ENCODE measurements at regions not wholly inside any gene's neighbourhood (a gene's known extent, or its start where the extent isn't known, plus 50 kb on each side); places are given as distances from the start of the nearest gene placed in this dataset.

DNA sequence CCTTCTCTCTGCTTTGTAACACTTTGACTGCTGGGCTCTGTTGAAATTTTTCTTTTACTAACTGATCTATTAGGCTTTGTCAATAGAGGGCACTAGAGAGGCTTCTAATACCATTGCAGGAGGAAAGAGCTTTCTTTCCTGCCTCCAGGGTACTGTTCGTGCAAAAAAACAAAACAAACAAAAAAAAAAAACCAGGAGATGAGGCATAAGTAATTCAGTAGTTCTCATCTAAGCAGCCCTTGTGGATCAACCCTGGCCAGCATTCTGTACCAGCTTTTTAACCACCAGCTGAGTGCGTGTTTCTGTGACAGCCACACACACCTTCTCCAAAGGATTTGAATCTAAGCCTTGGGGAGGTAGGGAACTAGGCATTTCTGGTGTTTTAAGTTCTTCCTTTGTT is 1707.6 kb upstream of the SLC10A2 start:
- H3K9ac ChIP-seq (ENCODE audit: low read length): no peak overlapping the region
- H2AFZ ChIP-seq (ENCODE audit: low read length): no peak overlapping the region
- TF ChIP-seq CTCF (conservative IDR thresholded peaks at IDR 0.05; ENCODE audit: low read depth, low read length) (peak; percentile 66), EZH2 (IDR thresholded peaks at IDR 0.05; ENCODE audit: low read length, unreplicated experiment) (no peak), EZH2phosphoT487 (IDR thresholded peaks at IDR 0.05; ENCODE audit: borderline replicate concordance, low read length) (no peak)
- no peaks in the 10 kb centered on the region for H3K27me3 ChIP-seq (ENCODE audit: low read length)
- CTCF ChIA-PET: interaction anchor here (0.5 to 1.1 kb wide), 7 partner anchors 42 to 1763 kb away, joined by 4 to 9 read pairs (median 5); no protein-coding TSS in a partner anchor
- no peaks in the 10 kb centered on the region for H3F3A ChIP-seq (ENCODE audit: low read length, unreplicated experiment)
- no peaks in the 10 kb centered on the region for H4K20me1 ChIP-seq (ENCODE audit: low read length)
- intact Hi-C loops (cut with micrococcal nuclease): loop anchor here (2.0 to 10.0 kb wide), 3 partner anchors 203 to 889 kb away; no protein-coding TSS in a partner anchor
- H3K4me1 ChIP-seq (ENCODE audit: insufficient read depth, low read length): 0 out of 2 replicates have a peak, but pooled peaks cover 2% of the 10 kb centered on the region
- no peak overlapping the region for H3K4me3 ChIP-seq (ENCODE audit: low read length)
- DNase-seq (peak; percentile 71), ATAC-seq (peak; percentile 70)
- H3K36me3 ChIP-seq (ENCODE audit: low read depth, low read length): no peaks in the 10 kb centered on the region
- no peaks in the 10 kb centered on the region for H3K9me3 ChIP-seq (ENCODE audit: low read length)
- no peaks in the 10 kb centered on the region for H3K79me2 ChIP-seq (ENCODE audit: low read length)
- POLR2A ChIA-PET (ENCODE audit: unreplicated experiment): interaction anchor here (0.6 to 0.7 kb wide), 4 partner anchors 17 to 1373 kb away, joined by 3 to 9 read pairs (median 4); no protein-coding TSS in a partner anchor
- H3K27ac ChIP-seq (ENCODE audit: low read length): no peak overlapping the region
- BruUV-seq (replicated peaks): no TSS peak
- H3K4me2 ChIP-seq (ENCODE audit: low read length): no peak overlapping the region
- H3K9me2 ChIP-seq (replicated peaks; ENCODE audit: low read length): no peaks in the 10 kb centered on the region

GRCh38 chr13:104769545-104769944 is 1703.3 kb upstream of the SLC10A2 start:
- Histone ChIP-seq H3K9ac (ENCODE audit: low read length) (no peak overlapping the region), H3K9me3 (ENCODE audit: low read length) (no peaks in the 10 kb centered on the region), H3K36me3 (ENCODE audit: low read depth, low read length) (no peaks in the 10 kb centered on the region), H3K79me2 (ENCODE audit: low read length) (no peaks in the 10 kb centered on the region), H3F3A (ENCODE audit: low read length, unreplicated experiment) (no peaks in the 10 kb centered on the region), H4K20me1 (ENCODE audit: low read length) (no peaks in the 10 kb centered on the region), H3K9me2 (replicated peaks; ENCODE audit: low read length) (no peaks in the 10 kb centered on the region), H3K4me3 (ENCODE audit: low read length) (no peak overlapping the region), H2AFZ (ENCODE audit: low read length) (no peak overlapping the region), H3K27ac (ENCODE audit: low read length) (no peak overlapping the region), H3K27me3 (ENCODE audit: low read length) (no peaks in the 10 kb centered on the region), H3K4me1 (ENCODE audit: insufficient read depth, low read length) (0 out of 2 replicates have a peak, but pooled peaks cover 2% of the 10 kb centered on the region), H3K4me2 (ENCODE audit: low read length) (no peak overlapping the region)
- TF ChIP-seq EZH2phosphoT487 (IDR thresholded peaks at IDR 0.05; ENCODE audit: borderline replicate concordance, low read length) (no peak), EZH2 (IDR thresholded peaks at IDR 0.05; ENCODE audit: low read length, unreplicated experiment) (no peak), CTCF (conservative IDR thresholded peaks at IDR 0.05; ENCODE audit: low read depth, low read length) (no peak)
- no TSS peak for BruUV-seq (replicated peaks)
- intact Hi-C loops (cut with micrococcal nuclease): no loop called here
- no peak for ATAC-seq
- DNase-seq: no peak
- ChIA-PET POLR2A (ENCODE audit: unreplicated experiment) (interaction anchor here (0.6 kb wide), 1 partner anchor 704 kb away, joined by 5 read pairs; no protein-coding TSS in a partner anchor), CTCF (no interaction called here)

DNA sequence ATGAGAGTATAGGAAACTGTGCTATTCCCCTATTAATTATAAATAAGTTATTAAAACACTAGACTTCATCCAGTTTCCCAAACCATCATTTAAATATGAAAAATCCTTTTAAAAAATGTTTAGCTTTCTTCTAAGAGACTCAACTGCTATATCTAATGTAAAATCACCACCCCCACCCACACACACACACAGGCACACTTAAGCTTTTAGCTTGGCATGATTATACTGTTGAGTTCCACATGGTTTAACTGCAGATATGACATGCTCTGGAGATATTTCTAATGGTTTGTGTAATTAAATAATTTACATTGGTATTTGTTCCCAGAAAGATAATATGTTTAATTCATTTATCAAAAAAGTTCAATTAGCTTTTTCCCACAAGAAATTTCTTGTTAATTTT is 1700.1 kb upstream of the SLC10A2 start:
- H3K4me1 ChIP-seq (ENCODE audit: insufficient read depth, low read length): no peaks in the 10 kb centered on the region
- H3F3A ChIP-seq (ENCODE audit: low read length, unreplicated experiment): no peaks in the 10 kb centered on the region
- no peaks in the 10 kb centered on the region for H3K79me2 ChIP-seq (ENCODE audit: low read length)
- H3K4me3 ChIP-seq (ENCODE audit: low read length): no peak overlapping the region
- H4K20me1 ChIP-seq (ENCODE audit: low read length): no peaks in the 10 kb centered on the region
- H3K27ac ChIP-seq (ENCODE audit: low read length): no peak overlapping the region
- ChIA-PET POLR2A (ENCODE audit: unreplicated experiment) (no interaction called here), CTCF (no interaction called here)
- no peaks in the 10 kb centered on the region for H3K9me3 ChIP-seq (ENCODE audit: low read length)
- intact Hi-C loops (cut with micrococcal nuclease): no loop called here
- H3K9ac ChIP-seq (ENCODE audit: low read length): no peak overlapping the region
- no peak overlapping the region for H3K4me2 ChIP-seq (ENCODE audit: low read length)
- H2AFZ ChIP-seq (ENCODE audit: low read length): no peak overlapping the region
- DNase-seq (no peak), ATAC-seq (no peak)
- no peaks in the 10 kb centered on the region for H3K36me3 ChIP-seq (ENCODE audit: low read depth, low read length)
- no peaks in the 10 kb centered on the region for H3K27me3 ChIP-seq (ENCODE audit: low read length)
- BruUV-seq (replicated peaks): no TSS peak
- no peaks in the 10 kb centered on the region for H3K9me2 ChIP-seq (replicated peaks; ENCODE audit: low read length)
- TF ChIP-seq EZH2phosphoT487 (IDR thresholded peaks at IDR 0.05; ENCODE audit: borderline replicate concordance, low read length) (no peak), EZH2 (IDR thresholded peaks at IDR 0.05; ENCODE audit: low read length, unreplicated experiment) (no peak), CTCF (conservative IDR thresholded peaks at IDR 0.05; ENCODE audit: low read depth, low read length) (no peak)
